ENCODE measurements at regions not wholly inside any gene's neighbourhood (a gene's known extent, or its start where the extent isn't known, plus 50 kb on each side); places are given as distances from the start of the nearest gene placed in this dataset.
"Not testable (repeated sequence)": the region's sequence is repeated elsewhere in the genome, so short reads cannot be mapped to it uniquely, and the experiment has no call there.

- no peaks in the 10 kb centered on the region for H3K79me2 ChIP-seq (ENCODE audit: insufficient read depth)
- H3K4me1 ChIP-seq (ENCODE audit: insufficient read depth): 0 out of 2 replicates have a peak, but pooled peaks cover 9% of the 10 kb centered on the region
- peaks cover 38% of the 10 kb centered on the region for H3K27me3 ChIP-seq (replicated peaks; ENCODE audit: insufficient read depth)
- H4K20me1 ChIP-seq (ENCODE audit: insufficient read depth): no peaks in the 10 kb centered on the region
- in situ Hi-C loops (cut with MboI): no loop called here
- WGBS, 2 experiments (ENCODE audit: low coverage in 1 of 2, low lambda C conversion rate in 2 of 2, missing lambda C conversion rate in 2 of 2): 5 to 7% methylated on average over 15 of the region's 15 CpGs
- no peaks in the 10 kb centered on the region for H3K36me3 ChIP-seq (ENCODE audit: low read depth)
- H3K9me3 ChIP-seq (ENCODE audit: low read depth): no peaks in the 10 kb centered on the region
- H3K4me3 ChIP-seq: no peak overlapping the region
- H3K9ac ChIP-seq: no peak overlapping the region
- H3K9me2 ChIP-seq (ENCODE audit: insufficient read depth): no peaks in the 10 kb centered on the region
- TF ChIP-seq EZH2phosphoT487 (IDR thresholded peaks at IDR 0.05; ENCODE audit: insufficient read depth, low read depth): no peak
- TF ChIP-seq EZH2 (IDR thresholded peaks at IDR 0.05; ENCODE audit: insufficient read depth, poor library complexity, severe bottlenecking): no peak
- no peak overlapping the region for H3K4me2 ChIP-seq (ENCODE audit: unreplicated experiment)
- H2AFZ ChIP-seq: no peak overlapping the region
- H3F3A ChIP-seq (ENCODE audit: insufficient read depth): no peaks in the 10 kb centered on the region
- DNase-seq: peak; percentile 54
- no peak overlapping the region for H3K27ac ChIP-seq
These were observed 61.0 kb upstream of the SMIM23 start for GRCh38 chr5:171724468-171725204.

GRCh38 chr5:171725205-171725601 lies 60.4 kb upstream of the SMIM23 start:
- Histone ChIP-seq H3K27me3 (replicated peaks; ENCODE audit: insufficient read depth) (peaks cover 32% of the 10 kb centered on the region), H3K9me3 (ENCODE audit: low read depth) (no peaks in the 10 kb centered on the region), H3K27ac (no peak overlapping the region), H2AFZ (no peak overlapping the region), H3F3A (ENCODE audit: insufficient read depth) (no peaks in the 10 kb centered on the region), H3K4me2 (ENCODE audit: unreplicated experiment) (no peak overlapping the region), H3K4me1 (ENCODE audit: insufficient read depth) (0 out of 2 replicates have a peak, but pooled peaks cover 9% of the 10 kb centered on the region), H3K9ac (no peak overlapping the region), H4K20me1 (ENCODE audit: insufficient read depth) (no peaks in the 10 kb centered on the region), H3K36me3 (ENCODE audit: low read depth) (no peaks in the 10 kb centered on the region), H3K9me2 (ENCODE audit: insufficient read depth) (no peaks in the 10 kb centered on the region), H3K79me2 (ENCODE audit: insufficient read depth) (no peaks in the 10 kb centered on the region), H3K4me3 (no peak overlapping the region)
- 0 to 5% methylated on average over 3 of the region's 3 CpGs for WGBS, 2 experiments (ENCODE audit: low coverage in 1 of 2, low lambda C conversion rate in 2 of 2, missing lambda C conversion rate in 2 of 2)
- DNase-seq: peak; percentile 52
- no peak for TF ChIP-seq EZH2phosphoT487 (IDR thresholded peaks at IDR 0.05; ENCODE audit: insufficient read depth, low read depth)
- no peak for TF ChIP-seq EZH2 (IDR thresholded peaks at IDR 0.05; ENCODE audit: insufficient read depth, poor library complexity, severe bottlenecking)
- in situ Hi-C loops (cut with MboI): no loop called here

- H3K9ac ChIP-seq; H3K4me2 ChIP-seq (ENCODE audit: unreplicated experiment); DNase-seq; H3K27ac ChIP-seq; H3K9me3 ChIP-seq (ENCODE audit: low read depth); H3K4me1 ChIP-seq (ENCODE audit: insufficient read depth); H3K4me3 ChIP-seq; H2AFZ ChIP-seq; H3K9me2 ChIP-seq (ENCODE audit: insufficient read depth); H4K20me1 ChIP-seq (ENCODE audit: insufficient read depth); H3F3A ChIP-seq (ENCODE audit: insufficient read depth); in situ Hi-C loops (cut with MboI); H3K36me3 ChIP-seq (ENCODE audit: low read depth); H3K79me2 ChIP-seq (ENCODE audit: insufficient read depth): not testable (repeated sequence)
- WGBS, 2 experiments (ENCODE audit: low coverage in 1 of 2, low lambda C conversion rate in 2 of 2, missing lambda C conversion rate in 2 of 2): 67 to 68% methylated on average over 2 of the region's 2 CpGs
- H3K27me3 ChIP-seq (replicated peaks; ENCODE audit: insufficient read depth): peaks cover 30% of the 10 kb centered on the region
These were observed 58.8 kb upstream of the SMIM23 start for GRCh38 chr5:171726819-171727218.

GRCh38 chr5:171728686-171729085 lies 56.9 kb upstream of the SMIM23 start:
- no peak for DNase-seq
- Histone ChIP-seq H3K36me3 (ENCODE audit: low read depth) (no peaks in the 10 kb centered on the region), H3K9me3 (ENCODE audit: low read depth) (no peaks in the 10 kb centered on the region), H4K20me1 (ENCODE audit: insufficient read depth) (no peaks in the 10 kb centered on the region), H3K27me3 (replicated peaks; ENCODE audit: insufficient read depth) (peaks cover 18% of the 10 kb centered on the region; the same call in 1 of the 2 replicates), H3F3A (ENCODE audit: insufficient read depth) (no peaks in the 10 kb centered on the region), H3K4me3 (no peak overlapping the region), H3K27ac (no peak overlapping the region), H2AFZ (no peak overlapping the region), H3K79me2 (ENCODE audit: insufficient read depth) (no peaks in the 10 kb centered on the region), H3K4me2 (ENCODE audit: unreplicated experiment) (no peak overlapping the region), H3K9ac (no peak overlapping the region), H3K4me1 (ENCODE audit: insufficient read depth) (0 out of 2 replicates have a peak, but pooled peaks cover 9% of the 10 kb centered on the region), H3K9me2 (ENCODE audit: insufficient read depth) (no peaks in the 10 kb centered on the region)
- TF ChIP-seq EZH2 (IDR thresholded peaks at IDR 0.05; ENCODE audit: insufficient read depth, poor library complexity, severe bottlenecking) (no peak), EZH2phosphoT487 (IDR thresholded peaks at IDR 0.05; ENCODE audit: insufficient read depth, low read depth) (no peak)
- in situ Hi-C loops (cut with MboI): no loop called here
- WGBS, 2 experiments (ENCODE audit: low coverage in 1 of 2, low lambda C conversion rate in 2 of 2, missing lambda C conversion rate in 2 of 2): 27 to 44% methylated on average over 1 of the region's 1 CpG

Measured in GM23248 (cell line).